Tibial nerve (tissue), 4 donors: ENCODE measurements at regions not wholly inside any gene's neighbourhood (a gene's known extent, or its start where the extent isn't known, plus 50 kb on each side); places are given as distances from the start of the nearest gene placed in this dataset.

Experiments used
- EP300 ChIP-seq, 2 donors: sonication (generic); formaldehyde crosslinking; IDR thresholded peaks; one replicate each; pipeline ENCODE4 v1.6.1; 2017; ENCODE audit warnings: antibody characterized with exemption in 2 of 2, mild to moderate bottlenecking in 1 of 2
- POLR2A ChIP-seq, 2 donors: fragments of 450-650 bp; IDR thresholded peaks; one replicate each; pipeline ENCODE4 v1.6.1; 2017; ENCODE audit warnings: antibody characterized with exemption in 2 of 2, mild to moderate bottlenecking in 2 of 2, moderate library complexity in 2 of 2
- TF ChIP-seq, protein P1 (sequence below), 5 experiments: fragments of 200-600 bp in 3 of 5; fragments of 450-650 bp in 2 of 5; sonication (generic) in 3 of 5; IDR thresholded peaks; one replicate each; pipeline ENCODE4 v1.5.1; 2016 to 2019; ENCODE audit warnings: antibody characterized with exemption in 5 of 5, mild to moderate bottlenecking in 3 of 5, moderate library complexity in 2 of 5

DNA sequence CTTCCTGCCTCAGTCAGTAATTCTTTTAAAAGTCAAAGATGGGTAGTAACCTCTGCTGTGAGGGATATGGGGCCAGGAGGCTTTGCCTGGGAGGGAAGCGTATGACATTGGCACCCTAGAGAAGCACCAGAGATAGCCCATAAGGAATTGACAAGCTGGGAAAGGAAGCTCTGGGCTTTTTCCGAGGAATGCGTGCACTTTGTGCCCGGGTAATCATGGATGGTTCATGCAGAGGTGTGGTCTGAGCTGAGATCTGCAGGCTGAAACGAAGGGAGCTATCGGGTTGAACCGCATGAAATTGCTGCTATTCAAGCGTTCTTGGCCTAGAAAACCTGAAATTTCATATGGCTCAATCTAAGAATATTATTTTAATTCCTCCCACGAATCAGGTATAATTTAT lies 127.7 kb upstream of the TLE3 start:
- TF ChIP-seq, protein P1, sequence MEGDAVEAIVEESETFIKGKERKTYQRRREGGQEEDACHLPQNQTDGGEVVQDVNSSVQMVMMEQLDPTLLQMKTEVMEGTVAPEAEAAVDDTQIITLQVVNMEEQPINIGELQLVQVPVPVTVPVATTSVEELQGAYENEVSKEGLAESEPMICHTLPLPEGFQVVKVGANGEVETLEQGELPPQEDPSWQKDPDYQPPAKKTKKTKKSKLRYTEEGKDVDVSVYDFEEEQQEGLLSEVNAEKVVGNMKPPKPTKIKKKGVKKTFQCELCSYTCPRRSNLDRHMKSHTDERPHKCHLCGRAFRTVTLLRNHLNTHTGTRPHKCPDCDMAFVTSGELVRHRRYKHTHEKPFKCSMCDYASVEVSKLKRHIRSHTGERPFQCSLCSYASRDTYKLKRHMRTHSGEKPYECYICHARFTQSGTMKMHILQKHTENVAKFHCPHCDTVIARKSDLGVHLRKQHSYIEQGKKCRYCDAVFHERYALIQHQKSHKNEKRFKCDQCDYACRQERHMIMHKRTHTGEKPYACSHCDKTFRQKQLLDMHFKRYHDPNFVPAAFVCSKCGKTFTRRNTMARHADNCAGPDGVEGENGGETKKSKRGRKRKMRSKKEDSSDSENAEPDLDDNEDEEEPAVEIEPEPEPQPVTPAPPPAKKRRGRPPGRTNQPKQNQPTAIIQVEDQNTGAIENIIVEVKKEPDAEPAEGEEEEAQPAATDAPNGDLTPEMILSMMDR (IDR thresholded peaks at IDR 0.05): no peak
- TF ChIP-seq POLR2A (IDR thresholded peaks at IDR 0.05) (no peak), EP300 (IDR thresholded peaks at IDR 0.05) (no peak)
